ENCODE measurements at regions not wholly inside any gene's neighbourhood (a gene's known extent, or its start where the extent isn't known, plus 50 kb on each side); places are given as distances from the start of the nearest gene placed in this dataset.

DNA sequence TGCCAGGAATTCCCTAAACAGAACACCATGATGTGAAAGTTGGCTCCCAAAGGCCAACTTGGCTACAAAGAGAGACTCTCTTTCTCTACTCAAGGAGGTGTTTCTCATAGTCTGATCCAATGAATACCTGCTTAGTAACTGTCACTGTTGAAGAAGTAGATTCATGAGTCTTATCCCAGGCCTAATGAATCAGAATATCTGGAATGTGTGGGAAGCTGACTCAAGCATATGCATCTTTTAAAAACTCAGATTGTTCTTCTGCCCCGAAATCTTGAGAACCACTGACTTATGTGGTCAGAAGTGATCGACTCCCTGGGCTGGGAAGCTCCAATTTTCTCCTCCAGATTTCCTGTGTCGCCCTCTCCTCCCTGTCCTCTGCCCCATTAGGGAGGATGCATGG lies 345.6 kb downstream of the PLK2 start:
- TF ChIP-seq, protein P1, sequence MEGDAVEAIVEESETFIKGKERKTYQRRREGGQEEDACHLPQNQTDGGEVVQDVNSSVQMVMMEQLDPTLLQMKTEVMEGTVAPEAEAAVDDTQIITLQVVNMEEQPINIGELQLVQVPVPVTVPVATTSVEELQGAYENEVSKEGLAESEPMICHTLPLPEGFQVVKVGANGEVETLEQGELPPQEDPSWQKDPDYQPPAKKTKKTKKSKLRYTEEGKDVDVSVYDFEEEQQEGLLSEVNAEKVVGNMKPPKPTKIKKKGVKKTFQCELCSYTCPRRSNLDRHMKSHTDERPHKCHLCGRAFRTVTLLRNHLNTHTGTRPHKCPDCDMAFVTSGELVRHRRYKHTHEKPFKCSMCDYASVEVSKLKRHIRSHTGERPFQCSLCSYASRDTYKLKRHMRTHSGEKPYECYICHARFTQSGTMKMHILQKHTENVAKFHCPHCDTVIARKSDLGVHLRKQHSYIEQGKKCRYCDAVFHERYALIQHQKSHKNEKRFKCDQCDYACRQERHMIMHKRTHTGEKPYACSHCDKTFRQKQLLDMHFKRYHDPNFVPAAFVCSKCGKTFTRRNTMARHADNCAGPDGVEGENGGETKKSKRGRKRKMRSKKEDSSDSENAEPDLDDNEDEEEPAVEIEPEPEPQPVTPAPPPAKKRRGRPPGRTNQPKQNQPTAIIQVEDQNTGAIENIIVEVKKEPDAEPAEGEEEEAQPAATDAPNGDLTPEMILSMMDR (conservative IDR thresholded peaks at IDR 0.05; ENCODE audit: low read depth, low read length), result no peak
- no peak for TF ChIP-seq EZH2 (IDR thresholded peaks at IDR 0.05; ENCODE audit: borderline replicate concordance, low read depth, low read length, poor library complexity, severe bottlenecking)
